ENCODE measurements at regions not wholly inside any gene's neighbourhood (a gene's known extent, or its start where the extent isn't known, plus 50 kb on each side); places are given as distances from the start of the nearest gene placed in this dataset.

- Histone ChIP-seq H3K9me3 (replicated peaks; ENCODE audit: control insufficient read depth, insufficient read depth, low read length) (no peaks in the 10 kb centered on the region), H3K4me1 (ENCODE audit: control insufficient read depth, extremely low read depth, insufficient read depth, low read length) (no peaks in the 10 kb centered on the region), H3K9ac (replicated peaks; ENCODE audit: extremely low read depth, insufficient read depth, low read length) (no peak overlapping the region), H4K20me1 (replicated peaks; ENCODE audit: control insufficient read depth, extremely low read depth, insufficient read depth, low read length) (no peaks in the 10 kb centered on the region), H3K36me3 (ENCODE audit: control insufficient read depth in 2 of 2, extremely low read depth in 1 of 2, insufficient read depth in 2 of 2, low read length in 2 of 2) (no peaks in the 10 kb centered on the region), H3K27ac (ENCODE audit: insufficient read depth, low read depth, low read length) (no peak overlapping the region), H3K4me2 (ENCODE audit: insufficient read depth, low read length) (no peak overlapping the region), H3K4me3 (replicated peaks in 1 of 3; ENCODE audit: insufficient read depth in 1 of 3, low read depth in 1 of 3, low read length in 3 of 3) (no peak overlapping the region), H3K9me1 (replicated peaks; ENCODE audit: control insufficient read depth, extremely low read depth, insufficient read depth, low read length) (no peaks in the 10 kb centered on the region), H3K27me3 (ENCODE audit: control insufficient read depth in 2 of 2, insufficient read depth in 2 of 2, low read length in 2 of 2) (no peaks in the 10 kb centered on the region), H3K79me2 (ENCODE audit: control insufficient read depth, insufficient read depth, low read length) (no peaks in the 10 kb centered on the region), H2AFZ (ENCODE audit: low read depth, low read length) (no peak overlapping the region)
- CTCF ChIA-PET: no interaction called here
- dilution Hi-C loops (cut with MboI; ENCODE audit: extremely low pct_ligation_motif_present, low sequenced_read_pairs): no loop called here
- TF ChIP-seq GATA2 (IDR thresholded peaks at IDR 0.05; ENCODE audit: insufficient read depth, insufficient read length, low read depth, low read length) (no peak), MAX (IDR thresholded peaks at IDR 0.05; ENCODE audit: insufficient read depth, insufficient read length) (no peak), POLR2AphosphoS5 (IDR thresholded peaks at IDR 0.05; ENCODE audit: insufficient read depth, low read depth, low read length) (no peak), CTCF (IDR thresholded peaks at IDR 0.05; ENCODE audit: extremely low read depth in 1 of 2, insufficient read depth in 1 of 2, low read depth in 1 of 2, low read length in 2 of 2) (no peak), POLR2A (IDR thresholded peaks at IDR 0.05; ENCODE audit: low read depth, low read length) (no peak), FOS (IDR thresholded peaks at IDR 0.05; ENCODE audit: borderline replicate concordance, insufficient read depth, low read length) (no peak), EZH2 (IDR thresholded peaks at IDR 0.05; ENCODE audit: borderline replicate concordance, low read depth, low read length, severe bottlenecking) (no peak), MYC (IDR thresholded peaks at IDR 0.05; ENCODE audit: low read depth, low read length) (no peak), JUN (IDR thresholded peaks at IDR 0.05; ENCODE audit: borderline replicate concordance, insufficient read depth, insufficient read length, low read depth) (no peak)
- BruUV-seq (replicated peaks): no TSS peak
- FAIRE-seq (no peak), DNase-seq (ENCODE audit: low read depth, low spot score) (no peak)
- POLR2A ChIA-PET: no interaction called here
- intact Hi-C loops (cut with micrococcal nuclease): no loop called here
Observed at GRCh38 chr5:122527547-122527946, 215.5 kb downstream of the SNCAIP start.
